ENCODE measurements at regions not wholly inside any gene's neighbourhood (a gene's known extent, or its start where the extent isn't known, plus 50 kb on each side); places are given as distances from the start of the nearest gene placed in this dataset. TPM values are rescaled to one million over a fixed set of nuclear protein-coding genes. Genes with fewer than 3 reads are reported as not detected.

- peak; percentile 37 for DNase-seq
Measured at GRCh38 chr2:120680136-120680761, 55.4 kb upstream of the GLI2 start.

- DNase-seq = no peak
Measured at GRCh38 chr2:120681181-120681580, 54.5 kb upstream of the GLI2 start.

- DNase-seq = no peak
Measured at GRCh38 chr2:120681696-120682288, 53.9 kb upstream of the GLI2 start.

GRCh38 chr2:120682654-120683053 lies 53.0 kb upstream of the GLI2 start:
- DNase-seq = no peak

- no peak for DNase-seq
Measured at GRCh38 chr2:120683081-120683480, 52.6 kb upstream of the GLI2 start.

- no peak for DNase-seq
Measured at GRCh38 chr2:120683701-120684100, 52.0 kb upstream of the GLI2 start.

- DNase-seq = no peak
Measured at GRCh38 chr2:120684289-120685065, 51.2 kb upstream of the GLI2 start.

- DNase-seq = no peak
Measured at GRCh38 chr2:120685066-120685973, 50.3 kb upstream of the GLI2 start.

Small RNAs in the stretch of these regions (small RNA-seq; reads per million reads assigned to genes)
- gene RF00019 = not detected

Data from occipital lobe (tissue), 2 donors.